ENCODE measurements at regions not wholly inside any gene's neighbourhood (a gene's known extent, or its start where the extent isn't known, plus 50 kb on each side); places are given as distances from the start of the nearest gene placed in this dataset.

DNA sequence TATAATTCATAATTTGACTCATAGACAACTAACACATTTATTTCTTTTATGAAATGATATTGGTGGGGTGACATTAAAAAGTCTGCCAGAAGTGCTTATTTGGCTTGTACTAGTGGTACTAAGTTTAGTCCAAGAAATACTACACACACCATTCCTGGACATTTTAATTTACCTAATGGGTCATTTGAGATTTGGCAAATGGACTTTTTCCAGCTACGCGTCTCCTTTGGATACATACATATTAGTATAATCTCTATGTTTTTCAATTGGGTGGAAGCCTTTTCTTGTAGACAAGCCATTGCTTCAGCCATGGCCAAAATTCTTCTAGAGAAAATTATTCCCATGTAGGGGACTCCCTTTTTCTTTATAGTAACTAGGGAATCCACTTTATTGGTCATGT is 968.5 kb downstream of the C4orf33 start:
- no peak overlapping the region for H3K4me3 Mint-ChIP-seq (ENCODE audit: unreplicated experiment)
- Histone ChIP-seq H3K4me1 (no peaks in the 10 kb centered on the region), H3K9me3 (no peaks in the 10 kb centered on the region), H3K27me3 (replicated peaks; ENCODE audit: control insufficient read depth, insufficient read depth, low read length) (no peaks in the 10 kb centered on the region), H3K36me3 (ENCODE audit: control insufficient read depth, insufficient read depth, low read length) (no peaks in the 10 kb centered on the region), H3K4me3 (ENCODE audit: low read depth, low read length) (no peak overlapping the region)
- no peaks in the 10 kb centered on the region for H3K4me1 Mint-ChIP-seq (ENCODE audit: low read depth, unreplicated experiment)
- ChIA-PET POLR2A (no interaction called here), CTCF (no interaction called here)
- H3K27me3 Mint-ChIP-seq (ENCODE audit: insufficient read depth, unreplicated experiment), result no peaks in the 10 kb centered on the region
- DNase-seq, result no peak
- H3K27ac Mint-ChIP-seq (ENCODE audit: unreplicated experiment), result no peak overlapping the region
- TF ChIP-seq, protein P1, sequence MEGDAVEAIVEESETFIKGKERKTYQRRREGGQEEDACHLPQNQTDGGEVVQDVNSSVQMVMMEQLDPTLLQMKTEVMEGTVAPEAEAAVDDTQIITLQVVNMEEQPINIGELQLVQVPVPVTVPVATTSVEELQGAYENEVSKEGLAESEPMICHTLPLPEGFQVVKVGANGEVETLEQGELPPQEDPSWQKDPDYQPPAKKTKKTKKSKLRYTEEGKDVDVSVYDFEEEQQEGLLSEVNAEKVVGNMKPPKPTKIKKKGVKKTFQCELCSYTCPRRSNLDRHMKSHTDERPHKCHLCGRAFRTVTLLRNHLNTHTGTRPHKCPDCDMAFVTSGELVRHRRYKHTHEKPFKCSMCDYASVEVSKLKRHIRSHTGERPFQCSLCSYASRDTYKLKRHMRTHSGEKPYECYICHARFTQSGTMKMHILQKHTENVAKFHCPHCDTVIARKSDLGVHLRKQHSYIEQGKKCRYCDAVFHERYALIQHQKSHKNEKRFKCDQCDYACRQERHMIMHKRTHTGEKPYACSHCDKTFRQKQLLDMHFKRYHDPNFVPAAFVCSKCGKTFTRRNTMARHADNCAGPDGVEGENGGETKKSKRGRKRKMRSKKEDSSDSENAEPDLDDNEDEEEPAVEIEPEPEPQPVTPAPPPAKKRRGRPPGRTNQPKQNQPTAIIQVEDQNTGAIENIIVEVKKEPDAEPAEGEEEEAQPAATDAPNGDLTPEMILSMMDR (IDR thresholded peaks at IDR 0.05; ENCODE audit: insufficient read depth in 1 of 2, low read depth in 1 of 2, low read length in 1 of 2, severe bottlenecking in 1 of 2, unreplicated experiment in 1 of 2), result no peak
- no peaks in the 10 kb centered on the region for H3K9me3 Mint-ChIP-seq (ENCODE audit: unreplicated experiment)
- BruUV-seq (replicated peaks), result no TSS peak
- intact Hi-C loops (cut with micrococcal nuclease; ENCODE audit: unreplicated experiment), result no loop called here
- H3K36me3 Mint-ChIP-seq (ENCODE audit: insufficient read depth, unreplicated experiment), result no peaks in the 10 kb centered on the region

- no TSS peak for BruUV-seq (replicated peaks)
- intact Hi-C loops (cut with micrococcal nuclease; ENCODE audit: unreplicated experiment), result no loop called here
- no peak overlapping the region for H3K27ac Mint-ChIP-seq (ENCODE audit: unreplicated experiment)
These were observed 971.5 kb downstream of the C4orf33 start for GRCh38 chr4:130067419-130067818.

DNA sequence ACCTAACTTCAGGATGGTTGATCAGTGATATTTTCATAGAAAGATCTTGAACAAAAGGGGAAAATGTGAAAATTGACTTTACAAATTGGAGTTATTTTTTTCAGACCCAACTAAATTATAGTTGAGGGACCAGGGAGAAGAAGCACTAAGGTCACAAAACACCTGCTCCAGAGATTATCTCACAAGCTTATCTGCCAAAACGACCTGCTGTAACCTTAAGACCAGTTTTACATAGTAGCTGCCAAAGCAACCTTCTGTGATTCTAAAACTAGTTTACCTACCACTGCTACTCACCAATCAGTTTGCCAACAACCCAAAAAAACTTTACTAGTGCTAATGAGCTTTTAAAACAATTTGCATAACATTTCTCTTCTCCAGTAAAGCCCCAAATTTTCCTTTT is 972.1 kb downstream of the C4orf33 start:
- Mint-ChIP-seq H3K27ac (ENCODE audit: unreplicated experiment) (no peak overlapping the region), H3K9me3 (ENCODE audit: unreplicated experiment) (no peaks in the 10 kb centered on the region), H3K27me3 (ENCODE audit: insufficient read depth, unreplicated experiment) (no peaks in the 10 kb centered on the region), H3K36me3 (ENCODE audit: insufficient read depth, unreplicated experiment) (no peaks in the 10 kb centered on the region), H3K4me3 (ENCODE audit: unreplicated experiment) (no peak overlapping the region), H3K4me1 (ENCODE audit: low read depth, unreplicated experiment) (peaks cover 11% of the 10 kb centered on the region)
- ChIA-PET CTCF (no interaction called here), POLR2A (no interaction called here)
- TF ChIP-seq, protein P1 (IDR thresholded peaks at IDR 0.05; ENCODE audit: insufficient read depth in 1 of 2, low read depth in 1 of 2, low read length in 1 of 2, severe bottlenecking in 1 of 2, unreplicated experiment in 1 of 2), result no peak
- Histone ChIP-seq H3K4me3 (ENCODE audit: low read depth, low read length) (no peak overlapping the region), H3K36me3 (ENCODE audit: control insufficient read depth, insufficient read depth, low read length) (no peaks in the 10 kb centered on the region), H3K27me3 (replicated peaks; ENCODE audit: control insufficient read depth, insufficient read depth, low read length) (no peaks in the 10 kb centered on the region), H3K9me3 (no peaks in the 10 kb centered on the region), H3K4me1 (peaks cover 18% of the 10 kb centered on the region)
- BruUV-seq (replicated peaks), result no TSS peak
- DNase-seq, result no peak
- intact Hi-C loops (cut with micrococcal nuclease; ENCODE audit: unreplicated experiment), result no loop called here

More at GRCh38 chr4:130067419-130067818, 971.5 kb downstream of the C4orf33 start:
- peaks cover 5% of the 10 kb centered on the region for H3K4me1 Mint-ChIP-seq (ENCODE audit: low read depth, unreplicated experiment)
- no peak overlapping the region for H3K4me3 ChIP-seq (ENCODE audit: low read depth, low read length)
- no peaks in the 10 kb centered on the region for H3K9me3 ChIP-seq
- no peaks in the 10 kb centered on the region for H3K9me3 Mint-ChIP-seq (ENCODE audit: unreplicated experiment)
- TF ChIP-seq, protein P1 (IDR thresholded peaks at IDR 0.05; ENCODE audit: insufficient read depth in 1 of 2, low read depth in 1 of 2, low read length in 1 of 2, severe bottlenecking in 1 of 2, unreplicated experiment in 1 of 2), result no peak
- H3K27me3 Mint-ChIP-seq (ENCODE audit: insufficient read depth, unreplicated experiment), result no peaks in the 10 kb centered on the region
- H3K4me1 ChIP-seq, result peaks cover 12% of the 10 kb centered on the region; the same call in 1 of the 2 replicates
- no peak for DNase-seq
- H3K36me3 ChIP-seq (ENCODE audit: control insufficient read depth, insufficient read depth, low read length), result no peaks in the 10 kb centered on the region
- no peaks in the 10 kb centered on the region for H3K36me3 Mint-ChIP-seq (ENCODE audit: insufficient read depth, unreplicated experiment)
- ChIA-PET POLR2A (no interaction called here), CTCF (no interaction called here)
- no peak overlapping the region for H3K4me3 Mint-ChIP-seq (ENCODE audit: unreplicated experiment)
- H3K27me3 ChIP-seq (replicated peaks; ENCODE audit: control insufficient read depth, insufficient read depth, low read length), result no peaks in the 10 kb centered on the region

Measured in Caco-2 (cell line).